ENCODE measurements at regions not wholly inside any gene's neighbourhood (a gene's known extent, or its start where the extent isn't known, plus 50 kb on each side); places are given as distances from the start of the nearest gene placed in this dataset.

DNA sequence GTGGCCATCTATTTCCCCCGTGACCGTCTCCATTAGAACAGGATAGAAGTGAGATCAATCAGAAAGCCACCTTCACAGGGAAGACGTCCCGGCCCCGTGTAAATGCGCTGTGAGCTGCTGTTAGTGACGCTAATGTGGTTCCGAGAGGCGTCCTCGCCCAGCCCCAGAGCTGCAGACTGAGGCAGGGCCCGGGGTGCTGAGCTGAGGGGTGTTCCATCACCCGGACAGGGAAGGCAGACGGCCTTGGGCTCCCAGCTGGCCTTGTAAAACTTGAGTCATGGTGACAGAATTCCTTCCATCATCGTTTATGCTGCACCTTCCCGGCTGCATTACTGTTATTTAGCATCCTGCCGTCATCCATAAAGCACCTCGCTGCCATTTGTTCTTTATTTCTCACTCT, 195.3 kb upstream of the CTBP2 start:
- intact Hi-C loops (cut with DNase I): loop anchor here in 1 of 4 donors (2.0 kb wide), 1 partner anchor 47 kb away; no protein-coding TSS in a partner anchor
- 24 to 40% (median 33%) methylated on average over 17 of the region's 17 CpGs for WGBS, 3 donors
- DNase-seq: no peak

DNA sequence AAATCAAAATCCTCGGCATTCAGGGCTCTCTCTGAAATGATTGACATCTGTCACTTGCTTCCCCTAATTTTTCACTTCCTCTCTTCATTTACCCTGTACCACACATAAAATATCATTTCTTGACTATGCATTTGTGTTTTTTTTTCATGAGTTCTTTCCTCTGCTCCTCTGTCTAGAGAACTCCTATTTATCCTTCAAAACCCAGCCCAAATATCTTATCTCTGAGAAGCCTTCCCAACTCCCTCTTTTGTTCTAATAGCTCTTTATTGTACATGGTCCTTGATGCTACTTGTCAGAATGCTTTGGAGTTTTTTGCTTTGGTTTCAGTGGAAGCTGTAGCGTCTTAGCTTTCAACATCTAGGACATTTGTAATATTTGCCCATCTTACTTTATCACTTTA, 190.2 kb upstream of the CTBP2 start:
- no peaks in the 10 kb centered on the region for H3K4me1 ChIP-seq (ENCODE audit: insufficient read depth)
- no peak overlapping the region for H3K4me3 ChIP-seq
- DNase-seq: no peak
- H3K36me3 ChIP-seq: no peaks in the 10 kb centered on the region
- TF ChIP-seq POLR2A (IDR thresholded peaks at IDR 0.05) (no peak), EP300 (IDR thresholded peaks at IDR 0.05) (no peak)
- TF ChIP-seq, protein P1, sequence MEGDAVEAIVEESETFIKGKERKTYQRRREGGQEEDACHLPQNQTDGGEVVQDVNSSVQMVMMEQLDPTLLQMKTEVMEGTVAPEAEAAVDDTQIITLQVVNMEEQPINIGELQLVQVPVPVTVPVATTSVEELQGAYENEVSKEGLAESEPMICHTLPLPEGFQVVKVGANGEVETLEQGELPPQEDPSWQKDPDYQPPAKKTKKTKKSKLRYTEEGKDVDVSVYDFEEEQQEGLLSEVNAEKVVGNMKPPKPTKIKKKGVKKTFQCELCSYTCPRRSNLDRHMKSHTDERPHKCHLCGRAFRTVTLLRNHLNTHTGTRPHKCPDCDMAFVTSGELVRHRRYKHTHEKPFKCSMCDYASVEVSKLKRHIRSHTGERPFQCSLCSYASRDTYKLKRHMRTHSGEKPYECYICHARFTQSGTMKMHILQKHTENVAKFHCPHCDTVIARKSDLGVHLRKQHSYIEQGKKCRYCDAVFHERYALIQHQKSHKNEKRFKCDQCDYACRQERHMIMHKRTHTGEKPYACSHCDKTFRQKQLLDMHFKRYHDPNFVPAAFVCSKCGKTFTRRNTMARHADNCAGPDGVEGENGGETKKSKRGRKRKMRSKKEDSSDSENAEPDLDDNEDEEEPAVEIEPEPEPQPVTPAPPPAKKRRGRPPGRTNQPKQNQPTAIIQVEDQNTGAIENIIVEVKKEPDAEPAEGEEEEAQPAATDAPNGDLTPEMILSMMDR (IDR thresholded peaks at IDR 0.05): no peak
- intact Hi-C loops (cut with DNase I): no loop called here
- no peak overlapping the region for H3K27ac ChIP-seq
- H3K27me3 ChIP-seq: no peaks in the 10 kb centered on the region
- 89 to 95% (median 95%) methylated on average over 2 of the region's 2 CpGs for WGBS, 3 donors
- no peaks in the 10 kb centered on the region for H3K9me3 ChIP-seq

More for the DNA sequence above, 195.3 kb upstream of the CTBP2 start:
- Histone ChIP-seq H3K27ac (no peak overlapping the region), H3K9me3 (peaks cover 0 to 3% of the 10 kb centered on the region in 2 donors), H3K36me3 (no peaks in the 10 kb centered on the region), H3K27me3 (no peaks in the 10 kb centered on the region), H3K4me1 (ENCODE audit: insufficient read depth) (no peaks in the 10 kb centered on the region), H3K4me3 (no peak overlapping the region)
- TF ChIP-seq, protein P1 (IDR thresholded peaks at IDR 0.05): no peak
- TF ChIP-seq EP300 (IDR thresholded peaks at IDR 0.05) (no peak), POLR2A (IDR thresholded peaks at IDR 0.05) (no peak)

DNA sequence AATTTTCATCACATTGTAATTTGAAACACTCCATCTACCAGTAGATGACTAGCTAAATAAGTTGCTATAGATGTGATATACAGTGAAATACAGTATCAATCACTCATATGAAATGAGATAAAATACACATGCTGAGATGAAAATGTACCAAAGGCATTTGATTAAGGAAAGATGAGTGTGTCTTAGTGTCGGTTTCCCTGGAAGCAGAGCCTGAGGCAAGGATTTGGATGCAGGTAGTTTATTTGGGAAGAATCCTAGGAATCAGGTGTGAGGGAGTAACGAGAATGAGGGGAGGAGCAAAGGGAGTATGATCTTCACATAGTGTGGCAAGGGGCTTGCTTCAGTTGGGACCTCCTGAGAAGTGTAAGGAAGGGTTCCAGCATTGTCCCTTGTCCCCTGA, 188.2 kb upstream of the CTBP2 start:
- H3K4me3 ChIP-seq: no peak overlapping the region
- H3K9me3 ChIP-seq: no peaks in the 10 kb centered on the region
- H3K27me3 ChIP-seq: no peaks in the 10 kb centered on the region
- intact Hi-C loops (cut with DNase I): no loop called here
- no peaks in the 10 kb centered on the region for H3K4me1 ChIP-seq (ENCODE audit: insufficient read depth)
- H3K36me3 ChIP-seq: no peaks in the 10 kb centered on the region
- TF ChIP-seq POLR2A (IDR thresholded peaks at IDR 0.05) (no peak), EP300 (IDR thresholded peaks at IDR 0.05) (no peak)
- TF ChIP-seq, protein P1 (IDR thresholded peaks at IDR 0.05): no peak
- WGBS, 3 donors: 69 to 80% (median 70%) methylated on average over 2 of the region's 2 CpGs
- no peak for DNase-seq
- no peak overlapping the region for H3K27ac ChIP-seq

DNA sequence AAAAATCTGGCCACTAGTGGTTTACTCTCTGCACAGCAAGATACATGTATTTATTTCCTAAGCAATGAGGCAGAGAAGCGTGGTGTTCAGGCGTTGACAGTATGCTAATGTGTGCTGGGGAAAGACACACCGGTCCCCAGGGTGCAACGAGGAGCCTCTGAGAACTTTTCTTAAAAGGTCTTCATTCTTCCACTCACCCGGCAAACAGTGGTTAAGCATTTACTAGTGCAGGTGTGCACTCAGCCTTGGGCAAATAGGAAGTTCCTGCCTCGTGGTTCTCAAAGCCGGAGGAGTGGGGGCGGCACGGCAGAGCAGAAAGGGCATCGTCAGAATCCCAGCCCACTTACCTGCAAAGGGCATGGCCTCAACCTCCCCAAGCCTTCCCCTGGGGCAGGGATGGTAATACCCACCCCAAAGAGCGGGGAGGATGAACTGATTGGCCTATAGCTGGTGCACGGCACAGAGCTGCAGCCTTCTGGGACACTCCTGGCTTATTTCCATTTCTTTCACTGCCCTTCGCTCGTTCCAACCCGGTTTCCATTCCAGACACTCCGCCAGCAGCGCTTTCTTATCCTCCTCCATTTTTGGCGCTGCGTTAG, 184.3 kb upstream of the CTBP2 start:
- Histone ChIP-seq H3K4me1 (ENCODE audit: insufficient read depth) (no peaks in the 10 kb centered on the region), H3K9me3 (no peaks in the 10 kb centered on the region), H3K36me3 (no peaks in the 10 kb centered on the region), H3K4me3 (no peak overlapping the region), H3K27me3 (no peaks in the 10 kb centered on the region), H3K27ac (no peak overlapping the region)
- no peak for TF ChIP-seq EP300 (IDR thresholded peaks at IDR 0.05)
- no peak for TF ChIP-seq POLR2A (IDR thresholded peaks at IDR 0.05)
- TF ChIP-seq, protein P1 (IDR thresholded peaks at IDR 0.05): no peak
- DNase-seq: no peak
- intact Hi-C loops (cut with DNase I): no loop called here
- WGBS, 3 donors: 62 to 71% (median 69%) methylated on average over 19 of the region's 19 CpGs

Data from ovary (tissue), 7 donors.